DND-41 (cell line): ENCODE measurements at regions not wholly inside any gene's neighbourhood (a gene's known extent, or its start where the extent isn't known, plus 50 kb on each side); places are given as distances from the start of the nearest gene placed in this dataset.

Experiments used
- EZH2 ChIP-seq: IDR thresholded peaks from 3 replicates; pipeline ENCODE4 v1.6.1; 2012; ENCODE audit warnings: borderline replicate concordance, low read depth, mild to moderate bottlenecking, moderate library complexity, low read length, inconsistent platforms; ENCODE audit not compliant: severe bottlenecking
- TF ChIP-seq, protein P1 (sequence below): IDR thresholded peaks from 2 replicates; pipeline ENCODE4 v1.5.1; 2012; ENCODE audit warnings: borderline replicate concordance, low read length, moderate library complexity, mild to moderate bottlenecking; ENCODE audit not compliant: poor library complexity, severe bottlenecking; ENCODE audit errors: extremely low read depth

DNA sequence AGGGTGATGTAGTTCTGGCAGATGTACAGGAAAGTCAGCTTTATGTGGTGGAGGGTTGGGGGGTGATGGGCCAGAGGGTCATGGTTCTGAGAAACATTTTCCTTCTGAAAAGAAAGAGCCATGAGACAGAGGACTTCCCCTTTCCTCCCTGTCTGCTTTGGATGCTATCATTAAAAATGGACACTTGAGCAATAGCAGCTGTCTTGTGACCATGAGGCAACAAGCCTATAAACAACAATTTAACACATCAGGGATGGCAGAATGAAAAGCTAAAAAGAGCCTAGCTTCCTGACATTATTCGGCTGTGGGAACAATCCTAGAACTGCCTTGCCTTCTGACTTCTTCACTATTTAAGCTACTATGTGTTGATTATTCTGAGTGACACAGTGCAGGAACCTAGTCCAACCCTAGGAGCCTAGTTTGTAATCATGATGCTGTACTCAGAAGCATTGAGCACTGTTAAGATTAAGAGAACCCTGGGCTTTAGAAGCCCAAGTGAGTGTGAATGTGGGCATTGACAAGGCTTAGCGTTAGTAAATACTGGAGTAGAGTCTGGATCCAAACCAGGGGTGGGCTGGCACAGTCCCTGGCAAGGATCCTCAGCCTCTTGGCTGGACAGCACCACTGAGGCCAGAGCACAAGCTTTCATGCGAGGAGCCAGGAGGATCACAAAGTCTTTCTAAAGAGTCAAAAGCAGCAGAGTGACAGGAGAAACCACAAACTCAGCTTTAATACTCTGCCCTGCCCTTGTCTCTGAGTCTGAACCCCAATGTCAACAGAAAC is 178.5 kb upstream of the EGFLAM start:
- TF ChIP-seq, protein P1, sequence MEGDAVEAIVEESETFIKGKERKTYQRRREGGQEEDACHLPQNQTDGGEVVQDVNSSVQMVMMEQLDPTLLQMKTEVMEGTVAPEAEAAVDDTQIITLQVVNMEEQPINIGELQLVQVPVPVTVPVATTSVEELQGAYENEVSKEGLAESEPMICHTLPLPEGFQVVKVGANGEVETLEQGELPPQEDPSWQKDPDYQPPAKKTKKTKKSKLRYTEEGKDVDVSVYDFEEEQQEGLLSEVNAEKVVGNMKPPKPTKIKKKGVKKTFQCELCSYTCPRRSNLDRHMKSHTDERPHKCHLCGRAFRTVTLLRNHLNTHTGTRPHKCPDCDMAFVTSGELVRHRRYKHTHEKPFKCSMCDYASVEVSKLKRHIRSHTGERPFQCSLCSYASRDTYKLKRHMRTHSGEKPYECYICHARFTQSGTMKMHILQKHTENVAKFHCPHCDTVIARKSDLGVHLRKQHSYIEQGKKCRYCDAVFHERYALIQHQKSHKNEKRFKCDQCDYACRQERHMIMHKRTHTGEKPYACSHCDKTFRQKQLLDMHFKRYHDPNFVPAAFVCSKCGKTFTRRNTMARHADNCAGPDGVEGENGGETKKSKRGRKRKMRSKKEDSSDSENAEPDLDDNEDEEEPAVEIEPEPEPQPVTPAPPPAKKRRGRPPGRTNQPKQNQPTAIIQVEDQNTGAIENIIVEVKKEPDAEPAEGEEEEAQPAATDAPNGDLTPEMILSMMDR: no peak
- TF ChIP-seq EZH2: no peak
